ENCODE measurements at regions not wholly inside any gene's neighbourhood (a gene's known extent, or its start where the extent isn't known, plus 50 kb on each side); places are given as distances from the start of the nearest gene placed in this dataset.
A peak's percentile ranks its signal among the peaks of the same experiment; 100 is the strongest.
"Not testable (repeated sequence)": the region's sequence is repeated elsewhere in the genome, so short reads cannot be mapped to it uniquely, and the experiment has no call there.

DNA sequence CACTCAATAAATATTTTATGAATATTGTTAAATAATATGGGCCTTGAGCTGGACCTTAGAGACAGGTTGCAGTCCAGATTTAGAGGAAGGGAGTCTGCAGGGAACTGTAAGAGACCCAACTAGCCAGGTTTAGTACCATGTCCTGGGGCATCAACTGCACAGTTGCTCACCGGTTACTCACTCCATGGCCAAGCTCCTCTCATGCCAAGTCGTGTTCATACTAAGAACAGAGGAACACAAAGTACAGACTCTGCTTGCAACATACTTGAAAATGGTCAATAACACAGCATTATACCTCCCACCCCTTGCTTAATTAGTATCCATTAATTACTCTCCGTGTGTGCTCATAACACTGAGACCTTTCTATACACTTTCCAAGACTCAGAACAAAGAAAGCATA, 317.6 kb upstream of the PIK3R1 start:
- intact Hi-C loops (cut with micrococcal nuclease): no loop called here
- no peak for DNase-seq
- H3K36me3 Mint-ChIP-seq: no peaks in the 10 kb centered on the region
- ATAC-seq: no peak
- peaks cover 0 to 4% (median 0%) of the 10 kb centered on the region in 11 donors for H3K9me3 Mint-ChIP-seq
- Histone ChIP-seq H3K9me3 (ENCODE audit: control insufficient read depth in 2 of 3, low read length in 3 of 3) (no peaks in the 10 kb centered on the region), H3K4me3 (ENCODE audit: low read length) (no peak overlapping the region), H3K36me3 (ENCODE audit: control insufficient read depth in 2 of 3, insufficient read depth in 3 of 3, low read length in 3 of 3) (no peaks in the 10 kb centered on the region), H3K4me1 (ENCODE audit: control insufficient read depth in 2 of 2, insufficient read depth in 2 of 2, low read length in 2 of 2) (no peaks in the 10 kb centered on the region), H3K27ac (ENCODE audit: low read depth, low read length) (no peak overlapping the region), H3K27me3 (ENCODE audit: control insufficient read depth in 2 of 2, insufficient read depth in 2 of 2, low read length in 2 of 2) (no peaks in the 10 kb centered on the region)
- H3K4me1 Mint-ChIP-seq: peaks cover 0 to 3% (median 0%) of the 10 kb centered on the region in 7 donors
- H3K27ac Mint-ChIP-seq: no peak overlapping the region
- H3K4me3 Mint-ChIP-seq: no peak overlapping the region
- no peaks in the 10 kb centered on the region for H3K27me3 Mint-ChIP-seq
- ChIA-PET POLR2A (no interaction called here), CTCF (no interaction called here)

DNA sequence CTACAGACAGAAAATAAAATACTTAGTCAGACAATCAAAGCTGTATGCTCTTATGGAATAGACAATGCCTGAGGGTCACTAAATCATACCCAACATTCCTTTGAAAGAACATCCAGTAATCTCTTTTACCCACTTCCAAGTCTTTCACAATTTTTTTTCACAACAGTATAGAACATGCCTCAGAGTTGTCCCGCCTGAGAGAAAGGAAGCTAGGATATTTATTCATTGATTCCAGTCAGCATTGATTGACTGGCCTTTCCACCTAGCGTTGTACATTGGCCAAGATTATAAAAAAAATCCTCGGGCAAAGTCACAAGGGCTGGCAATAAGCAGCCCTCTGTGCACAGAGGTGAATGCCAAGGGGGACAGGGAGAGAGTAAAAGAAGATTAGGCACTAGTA, 318.1 kb upstream of the PIK3R1 start:
- DNase-seq (no peak), ATAC-seq (no peak)
- Mint-ChIP-seq H3K4me3 (no peak overlapping the region), H3K9me3 (peaks cover 0 to 4% (median 0%) of the 10 kb centered on the region in 11 donors), H3K36me3 (no peaks in the 10 kb centered on the region), H3K27ac (peak overlapping the region in 1 of 9 donors; percentile 75), H3K27me3 (no peaks in the 10 kb centered on the region), H3K4me1 (peaks cover 0 to 3% (median 0%) of the 10 kb centered on the region in 7 donors)
- ChIA-PET CTCF (no interaction called here), POLR2A (no interaction called here)
- Histone ChIP-seq H3K4me1 (ENCODE audit: control insufficient read depth in 2 of 2, insufficient read depth in 2 of 2, low read length in 2 of 2) (no peaks in the 10 kb centered on the region), H3K9me3 (ENCODE audit: control insufficient read depth in 2 of 3, low read length in 3 of 3) (no peaks in the 10 kb centered on the region), H3K4me3 (ENCODE audit: low read length) (no peak overlapping the region), H3K36me3 (ENCODE audit: control insufficient read depth in 2 of 3, insufficient read depth in 3 of 3, low read length in 3 of 3) (no peaks in the 10 kb centered on the region), H3K27me3 (ENCODE audit: control insufficient read depth in 2 of 2, insufficient read depth in 2 of 2, low read length in 2 of 2) (no peaks in the 10 kb centered on the region), H3K27ac (ENCODE audit: low read depth, low read length) (no peak overlapping the region)
- intact Hi-C loops (cut with micrococcal nuclease): no loop called here

DNA sequence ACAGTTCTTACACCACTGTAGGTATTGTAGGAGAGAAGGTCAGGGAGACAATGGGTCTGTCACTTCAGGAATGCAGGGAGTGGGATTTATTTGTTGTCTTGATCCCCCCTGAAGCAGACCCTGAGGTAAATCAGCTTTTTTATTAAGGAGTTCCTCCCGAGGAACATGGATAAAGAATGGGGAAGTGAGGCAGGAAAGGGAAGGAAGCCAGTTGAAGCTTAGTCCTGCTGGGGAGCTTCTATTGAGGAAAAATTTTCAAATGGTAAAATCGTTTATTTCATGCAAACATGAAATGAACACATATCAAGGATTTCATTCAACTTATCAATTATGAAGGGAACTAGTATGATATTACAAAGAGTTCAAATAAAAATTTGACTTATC, 318.6 kb upstream of the PIK3R1 start:
- Mint-ChIP-seq H3K27me3 (peaks cover 0 to 3% (median 0%) of the 10 kb centered on the region in 5 donors), H3K36me3 (no peaks in the 10 kb centered on the region), H3K27ac (no peak overlapping the region), H3K4me3 (no peak overlapping the region), H3K4me1 (peaks cover 0 to 3% (median 0%) of the 10 kb centered on the region in 7 donors), H3K9me3 (peaks cover 0 to 4% (median 0%) of the 10 kb centered on the region in 11 donors)
- H3K27me3 ChIP-seq (ENCODE audit: control insufficient read depth in 2 of 2, insufficient read depth in 2 of 2, low read length in 2 of 2): no peaks in the 10 kb centered on the region
- ATAC-seq (no peak), DNase-seq (no peak)
- intact Hi-C loops (cut with micrococcal nuclease): no loop called here
- H3K27ac ChIP-seq (ENCODE audit: low read depth, low read length): no peak overlapping the region
- ChIA-PET POLR2A (no interaction called here), CTCF (interaction anchor here (0.5 kb wide), 1 partner anchor 52 kb away, joined by 3 read pairs; no protein-coding TSS in a partner anchor)
- H3K4me1 ChIP-seq (ENCODE audit: control insufficient read depth in 2 of 2, insufficient read depth in 2 of 2, low read length in 2 of 2): no peaks in the 10 kb centered on the region
- no peaks in the 10 kb centered on the region for H3K9me3 ChIP-seq (ENCODE audit: control insufficient read depth in 2 of 3, low read length in 3 of 3)
- H3K36me3 ChIP-seq (ENCODE audit: control insufficient read depth in 2 of 3, insufficient read depth in 3 of 3, low read length in 3 of 3): no peaks in the 10 kb centered on the region
- H3K4me3 ChIP-seq (ENCODE audit: low read length): no peak overlapping the region

DNA sequence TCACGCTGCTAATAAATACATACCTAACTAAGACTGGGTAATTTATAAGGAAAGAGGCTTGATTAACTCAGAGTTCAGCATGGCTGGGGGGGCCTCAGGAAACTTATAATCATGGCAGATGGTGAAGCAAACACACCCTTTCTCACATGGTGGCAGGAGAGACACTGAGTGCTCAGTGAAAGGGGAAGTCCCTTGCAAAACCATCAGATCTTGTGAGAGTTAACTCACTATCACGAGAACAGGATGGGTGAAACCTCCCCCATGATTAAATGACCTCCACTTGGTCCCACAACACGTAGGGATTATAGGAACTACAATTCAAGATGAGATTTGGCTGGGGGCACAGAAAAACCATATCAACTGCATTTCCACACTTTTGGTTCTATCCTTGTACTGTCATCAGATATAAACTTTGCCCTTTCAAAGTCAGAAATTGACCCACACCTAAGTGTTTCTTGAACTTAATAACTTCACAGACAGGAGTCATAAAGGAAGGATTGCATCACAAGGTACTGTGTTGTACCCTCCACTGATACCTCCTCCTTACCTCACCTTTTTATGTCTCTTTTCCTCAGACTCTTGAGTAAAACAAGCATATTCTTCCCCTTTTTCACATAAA, 319.1 kb upstream of the PIK3R1 start:
- DNase-seq: no peak
- no peaks in the 10 kb centered on the region for H3K9me3 ChIP-seq (ENCODE audit: control insufficient read depth in 2 of 3, low read length in 3 of 3)
- no peaks in the 10 kb centered on the region for H3K27me3 ChIP-seq (ENCODE audit: control insufficient read depth in 2 of 2, insufficient read depth in 2 of 2, low read length in 2 of 2)
- H3K4me1 ChIP-seq (ENCODE audit: control insufficient read depth in 2 of 2, insufficient read depth in 2 of 2, low read length in 2 of 2): no peaks in the 10 kb centered on the region
- no peaks in the 10 kb centered on the region for H3K36me3 ChIP-seq (ENCODE audit: control insufficient read depth in 2 of 3, insufficient read depth in 3 of 3, low read length in 3 of 3)
- no peak overlapping the region for H3K4me3 Mint-ChIP-seq
- H3K27me3 Mint-ChIP-seq: peaks cover 0 to 6% (median 0%) of the 10 kb centered on the region in 5 donors
- CTCF ChIA-PET: interaction anchor here (0.5 kb wide), 1 partner anchor 53 kb away, joined by 3 read pairs; no protein-coding TSS in a partner anchor
- POLR2A ChIA-PET: no interaction called here
- intact Hi-C loops (cut with micrococcal nuclease): no loop called here
- peak; percentile 49 for ATAC-seq
- H3K4me1 Mint-ChIP-seq: peaks cover 0 to 3% (median 0%) of the 10 kb centered on the region in 7 donors
- no peak overlapping the region for H3K27ac Mint-ChIP-seq
- H3K36me3 Mint-ChIP-seq: no peaks in the 10 kb centered on the region
- H3K4me3 ChIP-seq (ENCODE audit: low read length): no peak overlapping the region
- H3K9me3 Mint-ChIP-seq: peaks cover 0 to 5% (median 2%) of the 10 kb centered on the region in 11 donors
- no peak overlapping the region for H3K27ac ChIP-seq (ENCODE audit: low read depth, low read length)

DNA sequence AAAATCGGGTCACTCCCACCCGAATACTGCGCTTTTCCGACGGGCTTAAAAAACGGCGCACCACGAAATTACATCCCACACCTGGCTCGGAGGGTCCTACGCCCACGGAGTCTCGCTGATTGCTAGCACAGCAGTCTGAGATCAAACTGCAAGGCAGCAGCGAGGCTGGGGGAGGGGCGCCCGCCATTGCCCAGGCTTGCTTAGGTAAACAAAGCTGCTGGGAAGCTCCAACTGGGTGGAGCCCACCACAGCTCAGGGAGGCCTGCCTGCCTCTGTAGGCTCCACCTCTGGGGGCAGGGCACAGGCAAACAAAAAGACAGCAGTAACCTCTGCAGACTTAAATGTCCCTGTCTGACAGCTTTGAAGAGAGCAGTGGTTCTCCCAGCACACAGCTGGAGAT, 325.7 kb upstream of the PIK3R1 start:
- H3K4me3 ChIP-seq (ENCODE audit: low read length); ATAC-seq; H3K4me3 Mint-ChIP-seq; H3K4me1 Mint-ChIP-seq; intact Hi-C loops (cut with micrococcal nuclease); H3K27ac Mint-ChIP-seq; H3K27me3 Mint-ChIP-seq; POLR2A ChIA-PET; DNase-seq; H3K36me3 Mint-ChIP-seq; CTCF ChIA-PET; H3K9me3 Mint-ChIP-seq; H3K27ac ChIP-seq (ENCODE audit: low read depth, low read length); H3K27me3 ChIP-seq (ENCODE audit: control insufficient read depth in 2 of 2, insufficient read depth in 2 of 2, low read length in 2 of 2); H3K36me3 ChIP-seq (ENCODE audit: control insufficient read depth in 2 of 3, insufficient read depth in 3 of 3, low read length in 3 of 3); H3K4me1 ChIP-seq (ENCODE audit: control insufficient read depth in 2 of 2, insufficient read depth in 2 of 2, low read length in 2 of 2); H3K9me3 ChIP-seq (ENCODE audit: control insufficient read depth in 2 of 3, low read length in 3 of 3): not testable (repeated sequence)

DNA sequence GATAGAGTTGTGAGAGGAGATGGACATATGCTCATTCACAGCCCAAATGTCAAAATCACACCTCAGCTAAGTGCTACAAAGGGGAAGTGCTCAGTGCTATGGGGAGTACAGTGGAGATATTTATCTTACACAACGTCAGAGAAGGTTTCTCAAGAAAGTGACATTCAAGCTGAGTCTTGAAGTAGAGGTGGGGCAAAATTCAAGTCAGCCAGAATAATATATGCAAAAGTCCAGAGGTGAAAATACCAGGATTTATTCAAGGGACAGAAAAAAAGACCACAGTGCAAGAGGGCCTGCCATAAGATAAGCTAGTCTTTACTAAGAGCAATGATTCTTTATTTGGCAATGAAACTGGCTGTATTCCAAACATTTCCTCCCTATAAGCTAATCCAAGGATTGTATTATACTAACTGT, 327.8 kb upstream of the PIK3R1 start:
- peak; percentile 79 for ATAC-seq
- Histone ChIP-seq H3K4me1 (ENCODE audit: control insufficient read depth in 2 of 2, insufficient read depth in 2 of 2, low read length in 2 of 2) (no peaks in the 10 kb centered on the region), H3K27me3 (ENCODE audit: control insufficient read depth in 2 of 2, insufficient read depth in 2 of 2, low read length in 2 of 2) (no peaks in the 10 kb centered on the region), H3K27ac (ENCODE audit: low read depth, low read length) (no peak overlapping the region), H3K36me3 (ENCODE audit: control insufficient read depth in 2 of 3, insufficient read depth in 3 of 3, low read length in 3 of 3) (no peaks in the 10 kb centered on the region), H3K9me3 (ENCODE audit: control insufficient read depth in 2 of 3, low read length in 3 of 3) (no peaks in the 10 kb centered on the region), H3K4me3 (ENCODE audit: low read length) (no peak overlapping the region)
- intact Hi-C loops (cut with micrococcal nuclease): no loop called here
- CTCF ChIA-PET: no interaction called here
- no peak for DNase-seq
- peaks cover 0 to 5% (median 0%) of the 10 kb centered on the region in 11 donors for H3K9me3 Mint-ChIP-seq
- POLR2A ChIA-PET: no interaction called here
- H3K4me3 Mint-ChIP-seq: no peak overlapping the region
- H3K27ac Mint-ChIP-seq: no peak overlapping the region
- H3K4me1 Mint-ChIP-seq: no peaks in the 10 kb centered on the region
- H3K36me3 Mint-ChIP-seq: no peaks in the 10 kb centered on the region
- H3K27me3 Mint-ChIP-seq: peaks cover 0 to 8% (median 3%) of the 10 kb centered on the region in 5 donors

DNA sequence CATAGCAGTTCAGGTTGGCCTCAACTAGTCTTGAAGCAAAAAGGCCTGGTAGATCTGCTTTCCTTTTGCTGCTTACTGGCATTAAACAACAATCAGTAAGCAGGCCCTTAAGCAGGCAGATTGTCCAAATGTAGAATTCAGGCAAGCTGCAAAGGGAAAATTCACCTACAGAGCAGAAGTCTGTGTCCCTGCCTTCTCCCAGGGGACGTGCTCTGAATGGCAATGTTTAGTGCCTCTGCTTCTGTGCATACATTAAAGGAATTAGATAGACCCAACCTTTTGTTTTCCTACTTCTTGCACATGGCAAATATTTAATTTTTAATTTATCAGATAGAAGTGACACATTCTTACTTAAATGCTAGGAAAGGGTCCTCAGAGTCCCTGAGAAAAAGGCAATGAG, 328.8 kb upstream of the PIK3R1 start:
- Histone ChIP-seq H3K4me3 (ENCODE audit: low read length) (no peak overlapping the region), H3K27me3 (ENCODE audit: control insufficient read depth in 2 of 2, insufficient read depth in 2 of 2, low read length in 2 of 2) (no peaks in the 10 kb centered on the region), H3K9me3 (ENCODE audit: control insufficient read depth in 2 of 3, low read length in 3 of 3) (no peaks in the 10 kb centered on the region), H3K27ac (ENCODE audit: low read depth, low read length) (no peak overlapping the region), H3K36me3 (ENCODE audit: control insufficient read depth in 2 of 3, insufficient read depth in 3 of 3, low read length in 3 of 3) (no peaks in the 10 kb centered on the region), H3K4me1 (ENCODE audit: control insufficient read depth in 2 of 2, insufficient read depth in 2 of 2, low read length in 2 of 2) (no peaks in the 10 kb centered on the region)
- H3K36me3 Mint-ChIP-seq: no peaks in the 10 kb centered on the region
- peaks cover 0 to 16% (median 3%) of the 10 kb centered on the region in 5 donors for H3K27me3 Mint-ChIP-seq
- POLR2A ChIA-PET: no interaction called here
- H3K27ac Mint-ChIP-seq: no peak overlapping the region
- H3K4me3 Mint-ChIP-seq: no peak overlapping the region
- peaks cover 0 to 4% (median 0%) of the 10 kb centered on the region in 11 donors for H3K9me3 Mint-ChIP-seq
- DNase-seq (no peak), ATAC-seq (no peak)
- no peaks in the 10 kb centered on the region for H3K4me1 Mint-ChIP-seq
- CTCF ChIA-PET: no interaction called here
- intact Hi-C loops (cut with micrococcal nuclease): no loop called here
